ENCODE measurements at regions not wholly inside any gene's neighbourhood (a gene's known extent, or its start where the extent isn't known, plus 50 kb on each side); places are given as distances from the start of the nearest gene placed in this dataset.

DNA sequence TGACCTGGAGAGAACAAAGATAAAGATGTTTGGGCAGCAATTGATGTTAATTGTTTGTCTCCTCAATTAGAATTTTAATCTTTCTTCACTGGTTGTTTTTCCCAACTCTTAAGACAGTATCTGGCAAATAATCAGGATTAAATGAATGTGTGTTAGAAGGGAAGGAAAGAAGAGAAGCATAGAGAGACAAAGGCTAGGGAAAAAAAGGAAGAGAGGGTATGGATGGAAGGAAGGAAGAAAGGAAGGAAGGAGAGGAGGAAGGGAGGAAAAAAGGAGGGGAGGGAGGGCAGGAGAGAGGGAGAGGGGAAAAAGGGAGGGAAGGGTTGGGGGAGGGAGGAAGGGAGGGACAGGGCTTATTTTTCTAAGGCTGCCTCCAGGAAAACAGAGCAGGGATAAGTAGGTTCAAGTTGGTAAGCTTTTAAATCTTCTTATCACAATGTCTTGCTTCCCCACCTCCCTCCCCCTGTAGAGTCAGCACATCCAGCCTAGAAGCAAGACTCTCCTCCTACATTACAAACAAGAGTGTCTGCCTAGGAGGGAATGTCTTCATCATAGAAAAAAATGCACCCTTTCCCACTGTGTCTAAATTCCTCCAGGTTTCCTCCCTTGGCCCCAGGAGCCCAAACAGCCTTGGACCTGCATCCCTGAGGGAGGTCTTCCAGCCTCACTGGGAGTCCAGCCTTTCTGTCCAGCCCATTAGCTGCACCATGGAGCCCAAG, 447.8 kb upstream of the JARID2 start:
- no peak for DNase-seq (ENCODE audit: low spot score)
- TF ChIP-seq, protein P1, sequence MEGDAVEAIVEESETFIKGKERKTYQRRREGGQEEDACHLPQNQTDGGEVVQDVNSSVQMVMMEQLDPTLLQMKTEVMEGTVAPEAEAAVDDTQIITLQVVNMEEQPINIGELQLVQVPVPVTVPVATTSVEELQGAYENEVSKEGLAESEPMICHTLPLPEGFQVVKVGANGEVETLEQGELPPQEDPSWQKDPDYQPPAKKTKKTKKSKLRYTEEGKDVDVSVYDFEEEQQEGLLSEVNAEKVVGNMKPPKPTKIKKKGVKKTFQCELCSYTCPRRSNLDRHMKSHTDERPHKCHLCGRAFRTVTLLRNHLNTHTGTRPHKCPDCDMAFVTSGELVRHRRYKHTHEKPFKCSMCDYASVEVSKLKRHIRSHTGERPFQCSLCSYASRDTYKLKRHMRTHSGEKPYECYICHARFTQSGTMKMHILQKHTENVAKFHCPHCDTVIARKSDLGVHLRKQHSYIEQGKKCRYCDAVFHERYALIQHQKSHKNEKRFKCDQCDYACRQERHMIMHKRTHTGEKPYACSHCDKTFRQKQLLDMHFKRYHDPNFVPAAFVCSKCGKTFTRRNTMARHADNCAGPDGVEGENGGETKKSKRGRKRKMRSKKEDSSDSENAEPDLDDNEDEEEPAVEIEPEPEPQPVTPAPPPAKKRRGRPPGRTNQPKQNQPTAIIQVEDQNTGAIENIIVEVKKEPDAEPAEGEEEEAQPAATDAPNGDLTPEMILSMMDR (IDR thresholded peaks at IDR 0.05; ENCODE audit: extremely low read depth, insufficient read depth, missing control alignments), result no peak
- in situ Hi-C loops (cut with MboI; ENCODE audit: low pct_unique_long_range_greater_than_20kb, low sequenced_read_pairs, unreplicated experiment), result no loop called here

- DNase-seq (ENCODE audit: low spot score), result no peak
- in situ Hi-C loops (cut with MboI; ENCODE audit: low pct_unique_long_range_greater_than_20kb, low sequenced_read_pairs, unreplicated experiment), result no loop called here
- TF ChIP-seq, protein P1 (IDR thresholded peaks at IDR 0.05; ENCODE audit: extremely low read depth, insufficient read depth, missing control alignments), result no peak
These were observed 447.3 kb upstream of the JARID2 start for GRCh38 chr6:14798594-14798982.

GRCh38 chr6:14798996-14799588, 446.8 kb upstream of the JARID2 start:
- DNase-seq (ENCODE audit: low spot score), result no peak
- TF ChIP-seq, protein P1 (IDR thresholded peaks at IDR 0.05; ENCODE audit: extremely low read depth, insufficient read depth, missing control alignments), result no peak
- in situ Hi-C loops (cut with MboI; ENCODE audit: low pct_unique_long_range_greater_than_20kb, low sequenced_read_pairs, unreplicated experiment), result no loop called here

DNA sequence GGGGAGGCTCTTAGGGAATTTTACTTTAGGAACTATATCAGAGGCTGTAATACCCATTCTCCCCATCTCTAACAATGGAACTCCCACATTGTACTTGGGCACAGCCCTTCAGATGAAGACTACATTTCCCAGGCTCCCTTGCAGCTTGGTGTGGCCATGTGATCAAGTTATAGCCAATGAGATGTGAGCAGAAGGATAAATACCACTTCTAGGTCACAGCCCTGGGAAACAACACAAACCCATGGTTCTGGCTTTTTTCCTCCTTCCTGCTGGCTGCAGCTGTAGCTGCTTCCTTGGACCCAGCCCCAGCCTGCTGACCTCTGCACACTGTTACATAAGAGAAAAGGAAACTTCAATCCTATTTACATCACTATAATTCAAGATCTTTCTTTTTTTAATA, 445.9 kb upstream of the JARID2 start:
- DNase-seq (ENCODE audit: low spot score), result peak; percentile 43
- in situ Hi-C loops (cut with MboI; ENCODE audit: low pct_unique_long_range_greater_than_20kb, low sequenced_read_pairs, unreplicated experiment), result no loop called here
- TF ChIP-seq, protein P1 (IDR thresholded peaks at IDR 0.05; ENCODE audit: extremely low read depth, insufficient read depth, missing control alignments), result no peak

- DNase-seq (ENCODE audit: low spot score), result no peak
- TF ChIP-seq, protein P1 (IDR thresholded peaks at IDR 0.05; ENCODE audit: extremely low read depth, insufficient read depth, missing control alignments), result no peak
- in situ Hi-C loops (cut with MboI; ENCODE audit: low pct_unique_long_range_greater_than_20kb, low sequenced_read_pairs, unreplicated experiment), result no loop called here
These were observed 443.2 kb upstream of the JARID2 start for GRCh38 chr6:14802514-14803160.

DNA sequence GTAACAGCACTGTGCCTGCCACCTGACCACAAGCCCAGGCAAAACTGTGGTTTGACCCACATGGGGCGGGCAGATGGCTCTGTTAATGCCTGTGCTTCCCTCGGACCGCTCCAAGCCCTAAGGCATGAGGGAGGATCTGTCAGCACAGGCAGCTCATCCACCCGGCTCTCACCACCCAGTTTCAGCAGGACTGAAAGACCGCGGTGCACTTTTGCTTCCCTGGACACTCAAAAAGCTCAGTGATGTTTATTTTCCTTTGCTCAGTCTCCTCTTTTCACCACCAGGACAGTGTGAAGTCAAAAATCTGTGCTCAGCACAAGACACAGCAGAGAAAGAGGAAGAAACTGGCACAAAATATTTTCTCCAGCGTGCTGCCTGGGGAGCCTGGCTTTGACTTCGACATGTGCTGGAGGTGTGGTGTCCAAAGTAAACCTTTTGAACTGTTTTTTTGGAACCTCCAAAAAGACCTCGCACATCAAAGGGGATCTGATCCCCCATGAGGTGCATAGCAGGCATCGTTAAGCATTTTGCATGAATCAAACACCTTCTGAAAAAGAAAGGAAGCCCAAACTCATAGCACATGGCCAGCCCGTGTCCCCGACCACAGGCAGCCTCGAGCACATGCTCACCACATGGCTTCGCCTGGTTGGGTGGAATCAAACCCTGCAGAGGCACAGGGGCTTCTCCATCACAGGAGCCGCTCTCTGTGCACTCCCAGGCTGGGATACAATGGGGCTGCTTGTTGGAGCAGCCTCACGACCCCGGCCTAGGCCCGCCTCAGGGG, 441.7 kb upstream of the JARID2 start:
- in situ Hi-C loops (cut with MboI; ENCODE audit: low pct_unique_long_range_greater_than_20kb, low sequenced_read_pairs, unreplicated experiment), result no loop called here
- TF ChIP-seq, protein P1 (IDR thresholded peaks at IDR 0.05; ENCODE audit: extremely low read depth, insufficient read depth, missing control alignments), result no peak
- DNase-seq (ENCODE audit: low spot score), result no peak

All from GM13977 (cell line).